Choroid plexus epithelial cell (primary cell): ENCODE measurements at regions not wholly inside any gene's neighbourhood (a gene's known extent, or its start where the extent isn't known, plus 50 kb on each side); places are given as distances from the start of the nearest gene placed in this dataset.

Experiments
- DNase-seq: peaks from one replicate; pipeline ENCODE4 v3.0.0-alpha.2; 2010; ENCODE audit warnings: low read depth
- H3K4me3 ChIP-seq: 2 replicates; pipeline ENCODE4 v1.5.1; 2011; ENCODE audit warnings: low read depth, mild to moderate bottlenecking, control low read depth, low read length, moderate library complexity
- CTCF ChIP-seq: conservative IDR thresholded peaks from 2 replicates; pipeline ENCODE4 v1.5.1; 2011; ENCODE audit warnings: low read depth, mild to moderate bottlenecking, control low read depth, inconsistent platforms, low read length, moderate library complexity

DNA sequence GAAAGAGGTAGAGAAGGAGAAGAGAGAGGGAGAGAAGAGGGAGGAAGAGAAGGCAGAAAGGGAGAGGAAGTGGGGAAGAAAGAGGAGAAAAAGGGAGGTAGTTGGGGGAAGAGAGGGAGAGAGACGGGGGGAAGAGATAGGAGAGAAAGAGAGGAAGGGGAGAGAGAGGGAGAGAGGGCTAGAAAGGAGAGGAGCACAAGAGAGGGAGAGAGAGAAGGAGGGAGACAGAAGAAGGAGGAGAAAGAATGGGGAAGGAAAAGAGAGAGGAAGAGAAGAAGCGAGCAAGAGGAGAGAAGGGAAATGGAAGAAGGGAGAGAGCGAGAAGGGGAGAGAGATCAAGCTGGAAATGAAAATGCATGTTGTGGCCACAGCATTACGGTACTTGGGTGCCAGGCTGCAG, 1368.4 kb upstream of the TMEM132C start:
- no peak overlapping the region for H3K4me3 ChIP-seq
- no peak for TF ChIP-seq CTCF
- DNase-seq: no peak

GRCh38 chr12:126899926-126900792, 1366.8 kb upstream of the TMEM132C start:
- H3K4me3 ChIP-seq: no peak overlapping the region
- TF ChIP-seq CTCF: no peak
- DNase-seq: no peak

DNA sequence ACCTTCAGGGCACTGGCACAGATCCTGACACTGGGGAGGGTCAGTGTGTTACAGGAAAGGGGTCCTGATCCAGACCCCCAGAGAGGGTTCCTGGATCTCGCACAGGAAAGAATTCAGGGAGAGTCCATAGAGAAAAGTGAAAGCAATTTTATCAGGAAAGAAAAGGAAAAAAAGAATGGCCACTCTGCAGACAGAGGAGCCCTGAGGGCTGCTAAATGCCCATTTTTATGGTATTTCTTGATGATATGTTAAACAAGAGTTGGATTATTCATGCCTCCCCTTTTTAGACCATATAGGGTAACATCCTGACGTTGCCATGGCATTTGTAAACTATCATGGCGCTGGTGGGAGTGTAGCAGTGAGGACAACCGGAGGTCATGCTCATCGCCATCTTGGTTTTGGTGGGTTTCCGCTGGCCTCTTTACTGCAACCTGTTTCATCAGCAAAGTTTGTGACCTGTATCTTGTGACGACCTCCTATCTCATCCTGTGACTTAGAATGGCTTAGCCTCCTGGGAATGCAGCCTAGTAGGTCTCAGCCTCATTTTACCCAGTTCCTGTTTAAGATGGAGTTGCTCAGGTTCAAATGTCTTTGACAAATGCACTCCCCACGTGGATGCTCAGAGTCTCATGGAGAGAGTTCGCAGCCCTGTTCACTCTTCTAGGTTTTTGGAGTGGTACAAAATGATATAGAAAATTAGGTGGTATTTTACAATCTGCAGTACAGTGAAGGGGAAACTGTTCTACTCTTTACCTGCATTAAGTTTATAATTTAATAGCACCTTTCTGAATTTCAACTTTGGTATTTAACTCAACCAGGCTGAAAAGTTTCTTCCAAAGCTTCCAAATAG, 1363.7 kb upstream of the TMEM132C start:
- no peak for DNase-seq
- TF ChIP-seq CTCF: no peak

GRCh38 chr12:126905752-126906151, 1361.2 kb upstream of the TMEM132C start:
- TF ChIP-seq CTCF: no peak
- H3K4me3 ChIP-seq: no peak overlapping the region
- no peak for DNase-seq

More for the DNA sequence above, 1363.7 kb upstream of the TMEM132C start:
- no peak overlapping the region for H3K4me3 ChIP-seq

DNA sequence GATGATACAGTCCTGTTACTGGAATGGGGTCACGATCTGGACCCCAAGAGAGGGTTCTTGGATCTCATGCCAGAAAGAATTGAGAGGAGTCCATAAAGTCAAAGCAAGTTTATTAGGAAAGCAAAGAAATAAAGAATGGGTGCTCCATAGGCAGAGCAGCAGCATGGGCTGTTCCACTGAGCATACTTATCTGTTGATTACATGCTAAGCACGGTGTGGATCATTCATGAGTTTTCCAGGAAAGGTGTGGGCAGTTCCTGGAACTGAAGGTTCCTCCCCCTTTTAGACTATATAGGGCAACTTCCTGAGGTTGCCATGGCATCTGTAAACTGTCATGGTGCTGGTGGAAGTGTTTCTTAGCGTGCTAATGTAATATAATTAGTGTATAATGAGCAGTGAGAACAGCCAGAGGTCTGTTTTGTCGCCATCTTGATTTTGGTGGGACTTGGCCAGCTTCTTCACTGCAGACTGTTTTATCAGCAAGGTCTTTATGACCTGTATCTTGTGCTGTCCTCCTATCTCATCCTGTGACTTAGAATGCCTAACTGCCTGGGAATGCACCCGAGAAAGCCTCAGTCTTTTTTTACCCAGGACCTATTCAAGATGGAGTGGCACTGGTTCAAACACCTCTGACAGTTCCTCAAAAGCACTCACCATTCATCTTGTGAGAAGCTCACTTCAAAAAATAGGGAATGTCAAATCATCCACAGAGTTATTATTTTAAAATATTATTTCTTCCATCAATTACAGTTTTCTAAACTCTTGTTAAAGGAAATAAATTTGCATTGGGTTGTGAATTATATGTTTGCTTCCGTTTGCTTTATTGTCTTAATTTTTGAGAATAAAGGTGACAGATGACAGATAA, 1358.8 kb upstream of the TMEM132C start:
- DNase-seq: no peak
- H3K4me3 ChIP-seq: no peak overlapping the region
- TF ChIP-seq CTCF: no peak

DNA sequence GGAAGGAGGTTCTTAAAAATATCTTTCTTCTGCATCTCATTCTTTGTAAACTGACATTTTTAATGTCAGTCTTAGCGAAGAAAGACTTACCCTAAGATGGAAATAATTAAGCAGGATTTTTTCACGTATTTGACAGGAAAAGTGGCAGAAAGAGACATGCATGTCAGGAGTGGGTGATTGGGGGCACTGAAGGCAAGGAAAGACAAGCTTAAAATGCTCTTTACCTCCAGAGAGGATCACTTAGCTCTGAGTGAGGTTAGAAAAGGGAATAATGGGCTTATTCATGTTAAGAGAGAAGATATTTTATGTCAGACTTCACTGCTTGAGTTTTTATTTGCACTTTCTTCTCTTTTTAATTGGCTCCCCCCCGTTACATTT, 1358.2 kb upstream of the TMEM132C start:
- no peak for TF ChIP-seq CTCF

More for the DNA sequence above, 1358.2 kb upstream of the TMEM132C start:
- no peak overlapping the region for H3K4me3 ChIP-seq
- DNase-seq: no peak
